NCI-H1417 treated with DMSO at 0.1 percent for 48 hours (cell line): ENCODE measurements at regions not wholly inside any gene's neighbourhood (a gene's known extent, or its start where the extent isn't known, plus 50 kb on each side); places are given as distances from the start of the nearest gene placed in this dataset.

Experiments used
- DNase-seq: peaks from one replicate; lab custom pipeline; 2025; lab: John Stamatoyannopoulos, UW

GRCh38 chr2:177021706-177022343 lies 190.8 kb upstream of the HNRNPA3 start:
- DNase-seq: no peak

- DNase-seq: peak; percentile 16
Observed at GRCh38 chr2:177024765-177025164, 187.8 kb upstream of the HNRNPA3 start.

GRCh38 chr2:177026253-177026652 lies 186.3 kb upstream of the HNRNPA3 start:
- no peak for DNase-seq

- DNase-seq: no peak
Observed at GRCh38 chr2:177026956-177027355, 185.6 kb upstream of the HNRNPA3 start.

GRCh38 chr2:177028296-177028695 lies 184.3 kb upstream of the HNRNPA3 start:
- DNase-seq: no peak

GRCh38 chr2:177029075-177029474 lies 183.5 kb upstream of the HNRNPA3 start:
- no peak for DNase-seq

- no peak for DNase-seq
Observed at GRCh38 chr2:177029501-177029900, 183.1 kb upstream of the HNRNPA3 start.

GRCh38 chr2:177029901-177030300 lies 182.7 kb upstream of the HNRNPA3 start:
- DNase-seq: no peak

GRCh38 chr2:177030451-177031105 lies 182.0 kb upstream of the HNRNPA3 start:
- DNase-seq: no peak

GRCh38 chr2:177031438-177032180 lies 181.0 kb upstream of the HNRNPA3 start:
- DNase-seq: no peak

GRCh38 chr2:177036747-177037146 lies 175.8 kb upstream of the HNRNPA3 start:
- peak; percentile 75 for DNase-seq

GRCh38 chr2:177037569-177037968 lies 175.0 kb upstream of the HNRNPA3 start:
- no peak for DNase-seq

GRCh38 chr2:177038787-177039484 lies 173.7 kb upstream of the HNRNPA3 start:
- DNase-seq: no peak

GRCh38 chr2:177042311-177042710 lies 170.3 kb upstream of the HNRNPA3 start:
- no peak for DNase-seq

- no peak for DNase-seq
Observed at GRCh38 chr2:177044671-177045070, 167.9 kb upstream of the HNRNPA3 start.

GRCh38 chr2:177048981-177049380 lies 163.6 kb upstream of the HNRNPA3 start:
- no peak for DNase-seq

- no peak for DNase-seq
Observed at GRCh38 chr2:177051278-177051677, 161.3 kb upstream of the HNRNPA3 start.

GRCh38 chr2:177052471-177052870 lies 160.1 kb upstream of the HNRNPA3 start:
- DNase-seq: peak; percentile 50

GRCh38 chr2:177053038-177053437 lies 159.6 kb upstream of the HNRNPA3 start:
- no peak for DNase-seq

GRCh38 chr2:177053716-177054115 lies 158.9 kb upstream of the HNRNPA3 start:
- DNase-seq: no peak

GRCh38 chr2:177056481-177056929 lies 156.1 kb upstream of the HNRNPA3 start:
- DNase-seq: no peak

- no peak for DNase-seq
Observed at GRCh38 chr2:177058747-177059146, 153.8 kb upstream of the HNRNPA3 start.
